SK-N-DZ (cell line): ENCODE measurements at regions not wholly inside any gene's neighbourhood (a gene's known extent, or its start where the extent isn't known, plus 50 kb on each side); places are given as distances from the start of the nearest gene placed in this dataset.

Experiments used
- DNase-seq: peaks from one replicate; pipeline ENCODE4 v3.0.0-alpha.2; 2015; ENCODE audit warnings: low spot score

GRCh38 chr2:9738535-9739496 lies 104.5 kb upstream of the TAF1B start:
- DNase-seq, result no peak

DNA sequence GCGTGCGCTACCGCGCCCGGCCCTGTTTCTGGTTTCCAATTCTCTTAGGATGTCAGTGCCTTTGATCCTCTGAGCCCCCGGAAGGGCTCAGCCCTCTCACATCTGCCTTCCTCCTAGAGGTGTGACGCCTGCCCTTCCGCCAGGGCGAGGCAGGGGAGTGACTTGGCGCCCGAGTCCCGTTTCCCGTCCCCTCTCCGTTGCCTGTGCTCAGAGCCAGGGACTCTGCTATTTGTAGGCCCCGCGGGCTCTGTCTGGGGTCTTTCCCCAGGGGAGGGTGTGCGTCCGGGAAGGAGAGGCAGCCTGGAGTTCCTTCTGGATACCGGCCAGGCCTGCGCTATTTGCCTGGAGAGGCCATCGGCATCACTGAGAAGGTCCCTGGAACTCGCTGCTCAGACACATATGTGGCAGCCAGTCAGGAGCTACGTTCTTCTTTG lies 103.7 kb upstream of the TAF1B start:
- DNase-seq, result no peak

DNA sequence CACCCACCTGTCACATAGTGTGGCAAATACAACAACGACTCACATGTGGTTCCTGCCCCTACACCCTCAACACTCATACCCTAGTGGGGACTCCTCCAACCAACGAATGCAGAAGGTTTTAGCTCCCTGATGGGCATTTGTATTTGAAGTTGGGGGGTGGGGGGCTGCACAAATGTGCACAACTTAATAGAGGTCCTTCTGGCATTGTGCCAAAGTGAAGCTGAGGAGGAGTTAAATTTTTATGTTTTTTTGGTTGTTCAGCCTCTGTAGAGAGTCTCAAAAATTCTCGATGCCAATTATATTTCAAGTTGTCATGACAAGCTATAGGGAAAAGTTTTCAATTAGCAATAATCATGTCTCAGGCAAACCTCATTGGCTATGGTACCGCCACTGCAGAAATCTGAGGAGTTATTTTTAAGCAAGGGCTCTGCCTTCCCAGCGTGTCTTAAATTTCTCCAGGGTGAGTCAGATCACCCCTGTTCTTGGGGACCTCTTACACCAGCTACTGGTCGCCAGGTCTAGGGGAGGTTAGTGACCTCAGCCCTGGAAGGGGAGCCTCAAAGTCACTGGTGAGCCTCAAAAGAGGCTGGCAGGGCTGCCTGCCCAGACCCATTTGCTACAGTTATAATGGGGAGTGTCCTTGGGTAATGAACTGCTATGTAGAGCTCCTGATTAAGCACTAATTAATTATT lies 102.7 kb upstream of the TAF1B start:
- DNase-seq, result no peak

DNA sequence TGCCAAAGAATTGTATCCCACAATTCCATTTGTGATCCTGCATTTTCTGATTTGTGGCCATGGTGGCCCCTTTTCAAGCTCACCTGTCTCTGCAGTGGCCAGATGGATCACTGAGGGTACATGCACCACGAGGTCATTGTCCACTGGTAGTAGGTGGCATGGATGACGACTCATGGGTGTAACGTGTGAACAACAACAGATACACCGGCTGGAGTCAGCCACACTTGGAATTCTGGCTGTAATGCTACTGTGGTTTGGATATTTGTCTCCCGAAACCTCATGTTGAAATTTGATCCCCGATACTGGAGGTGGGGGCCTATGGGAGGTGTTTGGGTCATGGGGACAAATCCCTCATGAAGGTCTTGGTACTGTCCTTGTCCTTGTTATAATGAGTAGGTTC lies 102.2 kb upstream of the TAF1B start:
- DNase-seq, result no peak

GRCh38 chr2:9742601-9743000 lies 100.7 kb upstream of the TAF1B start:
- no peak for DNase-seq

DNA sequence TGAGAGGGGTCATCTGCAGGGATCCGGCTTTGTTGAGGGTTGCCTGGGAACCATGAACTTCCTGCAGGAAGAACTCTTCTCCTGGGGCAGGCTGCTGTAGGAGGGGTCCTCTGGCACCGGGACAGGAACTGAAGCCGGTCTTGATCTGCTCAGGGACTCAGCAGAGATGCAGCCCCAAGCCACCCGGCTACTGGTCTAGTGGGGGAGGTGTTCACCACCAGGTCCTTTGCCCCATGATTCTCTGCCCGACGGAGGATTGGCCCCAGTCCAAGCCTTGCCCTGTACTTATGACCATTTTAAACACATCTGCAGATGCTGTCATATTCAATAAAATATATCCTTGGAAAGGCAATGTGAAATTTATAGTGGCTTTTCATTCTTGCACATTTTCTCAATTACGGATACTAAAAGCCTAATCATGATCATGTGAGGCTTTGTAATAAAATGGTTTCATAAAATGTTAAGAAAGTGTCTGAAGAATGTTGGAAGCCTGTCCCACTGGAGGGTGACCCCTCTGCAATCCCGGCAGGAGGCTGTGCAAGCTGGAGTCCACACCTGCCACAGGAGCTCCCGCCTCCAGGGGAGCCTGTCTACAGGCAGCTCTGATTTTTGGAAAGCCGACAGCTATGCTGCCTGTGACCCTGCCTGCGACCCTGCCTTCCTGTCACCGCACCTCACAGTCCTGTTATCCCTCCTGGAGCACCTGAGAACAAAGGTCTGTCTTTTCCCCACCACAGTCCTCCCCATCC lies 98.8 kb upstream of the TAF1B start:
- DNase-seq, result no peak

GRCh38 chr2:9745153-9745899 lies 97.9 kb upstream of the TAF1B start:
- DNase-seq, result no peak

- no peak for DNase-seq
Measured at GRCh38 chr2:9747396-9747795, 95.9 kb upstream of the TAF1B start.

DNA sequence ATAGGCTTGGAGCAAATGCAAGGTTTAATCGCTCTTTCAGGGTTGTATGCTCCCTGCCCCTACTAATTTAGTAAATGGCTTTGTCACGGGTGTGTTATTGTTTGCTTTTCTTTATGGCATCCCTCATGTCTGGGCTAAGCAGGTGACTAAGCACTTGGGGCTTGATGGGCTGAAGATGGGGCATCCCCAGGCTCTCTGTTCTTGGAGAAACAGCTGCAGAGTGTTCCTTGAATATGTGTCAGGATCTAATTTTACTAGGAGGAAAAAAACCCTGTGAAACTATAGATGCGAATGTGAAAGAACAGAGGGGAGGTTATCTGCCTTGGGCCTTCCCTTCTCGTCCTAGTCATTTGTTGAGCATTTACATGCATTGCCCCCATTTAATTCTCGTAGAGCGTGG lies 94.7 kb upstream of the TAF1B start:
- no peak for DNase-seq

GRCh38 chr2:9749546-9750223 lies 93.6 kb upstream of the TAF1B start:
- DNase-seq, result no peak

DNA sequence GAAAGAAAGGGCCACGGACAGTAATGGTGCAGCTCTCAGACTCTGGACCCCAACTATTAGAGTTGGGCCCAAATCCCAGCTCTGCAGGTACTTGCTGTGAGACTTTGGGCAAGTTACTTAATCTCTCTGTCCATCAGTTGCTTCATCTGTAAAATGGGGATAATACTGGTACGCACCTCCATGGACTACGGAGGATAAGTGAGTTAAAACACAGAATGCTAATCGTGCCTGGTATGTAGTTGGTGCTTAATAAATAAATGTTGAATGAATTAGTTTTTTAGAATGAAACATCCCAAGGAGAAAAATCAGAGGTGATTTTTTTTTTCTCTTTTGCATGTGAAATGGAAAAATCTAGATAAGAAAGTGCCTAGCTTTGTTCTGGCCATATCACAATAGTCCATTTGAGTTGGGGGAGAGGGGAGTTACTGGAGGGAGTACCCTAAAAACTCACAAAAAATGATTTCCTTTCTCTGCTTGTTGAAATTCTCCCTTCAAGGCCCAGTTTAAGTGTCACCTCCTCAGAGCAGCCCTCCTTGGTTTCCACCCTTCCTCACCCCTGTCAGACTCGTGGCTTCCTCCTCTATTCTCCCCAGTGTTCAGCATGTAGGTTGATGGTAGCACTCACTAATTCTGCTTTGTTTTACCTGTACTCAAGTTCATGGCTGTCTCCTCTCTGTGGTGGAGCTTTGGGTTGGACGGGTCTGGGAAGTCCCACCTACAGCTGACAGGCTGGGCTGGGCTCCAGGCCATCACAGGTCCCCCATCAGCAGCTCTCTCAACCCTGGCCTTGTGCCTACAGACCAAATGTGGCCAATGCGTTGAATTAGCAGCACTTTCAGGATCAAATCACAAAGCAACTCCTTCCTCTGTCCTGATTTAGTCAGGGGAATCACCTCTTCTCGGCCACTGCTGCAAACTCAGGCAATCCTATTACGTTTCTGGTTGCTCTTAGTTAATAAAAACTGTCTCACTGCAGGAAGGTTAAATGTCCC lies 92.8 kb upstream of the TAF1B start:
- no peak for DNase-seq

DNA sequence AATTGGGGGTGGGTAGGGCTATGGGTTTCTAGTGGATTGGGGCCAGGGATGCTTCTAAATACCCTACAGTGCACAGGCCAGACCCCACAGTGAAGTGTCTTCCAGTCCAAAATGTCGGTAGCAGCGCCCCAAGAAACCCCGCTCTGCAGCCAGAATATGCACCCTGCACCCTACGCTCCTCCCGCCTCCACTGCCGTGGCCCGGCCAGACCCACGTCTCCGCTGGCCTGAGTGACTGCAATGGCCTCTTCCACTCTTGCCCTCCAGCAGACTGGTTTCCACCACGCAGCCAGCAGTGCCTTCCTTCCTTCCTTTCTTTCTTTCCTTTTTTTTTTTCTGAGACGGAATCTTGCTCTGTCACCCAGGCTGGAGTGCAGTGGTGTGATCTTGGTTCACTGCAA lies 91.4 kb upstream of the TAF1B start:
- no peak for DNase-seq

GRCh38 chr2:9752441-9753275 lies 90.6 kb upstream of the TAF1B start:
- DNase-seq, result no peak

- DNase-seq, result no peak
Measured at GRCh38 chr2:9753276-9753600, 90.0 kb upstream of the TAF1B start.

DNA sequence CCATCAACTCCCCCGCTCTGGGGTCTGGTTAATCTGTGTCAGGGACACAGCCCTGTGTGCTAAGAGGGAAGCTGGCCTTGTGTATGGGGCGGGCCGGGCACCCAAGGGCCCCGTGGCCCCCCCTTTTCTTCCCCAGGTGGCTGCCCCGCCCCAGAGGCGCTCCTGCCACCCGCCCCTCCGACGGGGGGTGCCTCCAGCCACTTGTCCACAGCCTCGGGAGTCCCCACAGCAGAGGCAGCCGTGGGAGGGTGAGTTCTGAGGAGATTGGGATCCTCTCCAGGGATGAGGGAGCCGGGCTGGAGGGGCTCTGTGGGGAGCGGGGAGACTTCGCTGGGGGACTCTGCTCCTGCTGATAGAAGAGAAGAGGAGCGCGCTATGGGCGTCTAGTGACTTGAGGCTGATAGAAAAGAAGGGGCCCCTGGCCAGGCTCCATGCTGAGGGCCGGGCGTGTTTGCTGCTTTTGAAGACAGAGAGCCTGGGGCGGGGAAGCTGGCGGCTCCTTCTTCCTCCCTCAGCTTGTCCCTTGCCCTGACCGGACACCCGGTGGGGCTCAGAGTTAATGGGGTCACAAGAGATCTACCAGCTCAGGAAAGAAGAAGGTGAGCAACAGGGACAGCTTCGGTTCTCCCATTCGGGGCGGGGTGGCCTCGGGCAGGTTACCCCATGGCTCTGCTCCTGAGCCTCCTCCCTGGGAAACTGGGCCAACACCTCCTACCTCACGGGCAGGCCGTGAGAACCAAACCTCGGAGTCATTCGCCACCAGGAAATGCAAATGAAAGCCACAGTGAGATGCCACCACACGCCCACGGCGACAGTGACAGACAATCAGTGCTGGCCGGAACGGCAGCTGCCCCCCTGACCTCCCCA lies 89.4 kb upstream of the TAF1B start:
- DNase-seq, result no peak

GRCh38 chr2:9754532-9754887 lies 88.8 kb upstream of the TAF1B start:
- no peak for DNase-seq

GRCh38 chr2:9755008-9755407 lies 88.3 kb upstream of the TAF1B start:
- no peak for DNase-seq

DNA sequence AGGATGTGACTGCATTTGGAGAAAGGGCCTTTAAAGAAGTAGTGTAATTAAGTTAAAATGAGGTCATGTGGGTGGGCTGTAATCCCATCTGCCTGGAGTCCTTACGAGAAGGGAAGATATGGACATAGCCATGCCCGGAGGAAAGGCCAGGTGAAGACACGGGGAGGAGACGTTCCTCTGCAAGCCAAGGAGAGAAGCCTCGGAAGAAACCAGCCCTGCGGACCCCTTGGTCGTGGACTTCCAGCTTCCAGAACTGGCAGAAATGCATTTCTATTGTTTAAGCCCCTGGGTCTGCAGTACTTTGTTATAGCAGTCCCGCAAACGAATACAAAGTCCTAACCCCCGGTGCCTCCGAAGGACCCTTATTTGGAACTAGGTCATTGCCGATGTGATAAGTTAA lies 87.6 kb upstream of the TAF1B start:
- DNase-seq, result no peak
